CD4-positive, alpha-beta T cell (primary cell): ENCODE measurements at regions not wholly inside any gene's neighbourhood (a gene's known extent, or its start where the extent isn't known, plus 50 kb on each side); places are given as distances from the start of the nearest gene placed in this dataset.

ENCODE experiments used
- ATAC-seq: fragments of 200-7000 bp; cut with Tn5 transposase; one replicate; pipeline ENCODE4 v1.10.0; 2022; ENCODE audit warnings: mild to moderate bottlenecking; ENCODE audit not compliant: poor library complexity
- CTCF ChIA-PET: fragments of 350-600 bp; sonication (Branson Sonifier 250); formaldehyde crosslinking; loops from one replicate; lab custom pipeline; 2021; ENCODE audit warnings: antibody characterized with exemption, inconsistent platforms; lab: Charles Lee
- POLR2A ChIA-PET: fragments of 350-600 bp; sonication (Branson Sonifier 250); formaldehyde crosslinking; loops from one replicate; lab custom pipeline; 2021; ENCODE audit warnings: antibody characterized with exemption, inconsistent platforms; lab: Charles Lee
- DNase-seq, 14 experiments: peaks; one replicate each; pipeline ENCODE4 v3.0.0-alpha.2; 2013 to 2020; ENCODE audit warnings: mixed read lengths in 2 of 14
- H3K27ac ChIP-seq, 2 donors: one replicate each; pipeline versions ENCODE4 v1.5.1 to v1.7.0; 2013; ENCODE audit warnings: low read length in 2 of 2, low read depth in 1 of 2, mild to moderate bottlenecking in 1 of 2
- H3K27me3 ChIP-seq, 2 experiments: 1 replicate in 1 of 2; 2 replicates in 1 of 2; pipeline versions ENCODE4 v1.6.1 to v1.7.0; 2013; ENCODE audit warnings: low read length in 2 of 2, control low read depth in 1 of 2, mild to moderate bottlenecking in 1 of 2, moderate library complexity in 1 of 2; ENCODE audit not compliant: insufficient read depth in 2 of 2, control insufficient read depth in 1 of 2
- H3K36me3 ChIP-seq: one replicate; pipeline ENCODE4 v1.6.1; 2013; ENCODE audit warnings: low read length, control low read depth; ENCODE audit not compliant: insufficient read depth
- H3K4me1 ChIP-seq: one replicate; pipeline ENCODE4 v1.6.1; 2013; ENCODE audit warnings: low read length, control low read depth; ENCODE audit not compliant: insufficient read depth
- H3K4me3 ChIP-seq: one replicate; pipeline ENCODE4 v1.5.1; 2013; ENCODE audit warnings: mild to moderate bottlenecking, low read length, moderate library complexity
- H3K9me3 ChIP-seq, 2 experiments: 1 replicate in 1 of 2; 2 replicates in 1 of 2; pipeline versions ENCODE4 v1.6.1 to v1.7.0; 2013; ENCODE audit warnings: low read length in 2 of 2, mild to moderate bottlenecking in 2 of 2, control low read depth in 1 of 2, moderate library complexity in 1 of 2; ENCODE audit not compliant: control insufficient read depth in 1 of 2, insufficient read depth in 1 of 2
- H3K27ac Mint-ChIP-seq: one replicate; pipeline ENCODE4 v1.8.0; 2020; ENCODE audit warnings: mixed read lengths
- H3K27me3 Mint-ChIP-seq: one replicate; pipeline ENCODE4 v1.8.0; 2021; ENCODE audit warnings: mixed read lengths
- H3K36me3 Mint-ChIP-seq: one replicate; pipeline ENCODE4 v1.8.0; 2021; ENCODE audit warnings: low read depth, mixed read lengths
- H3K4me1 Mint-ChIP-seq: one replicate; pipeline ENCODE4 v1.8.0; 2021; ENCODE audit warnings: low read depth, mixed read lengths
- H3K4me3 Mint-ChIP-seq: one replicate; pipeline ENCODE4 v1.8.0; 2020; ENCODE audit warnings: mild to moderate bottlenecking, mixed read lengths
- H3K9me3 Mint-ChIP-seq: one replicate; pipeline ENCODE4 v1.8.0; 2020; ENCODE audit warnings: mixed read lengths
- CTCF ChIP-seq: fragments of 200-600 bp; IDR thresholded peaks from one replicate; pipeline ENCODE4 v1.8.0; 2022; ENCODE audit warnings: antibody characterized with exemption, mild to moderate bottlenecking
- intact Hi-C, 2 experiments: fragments of 100-400 bp; cut with DNase I in 1 of 2; cut with micrococcal nuclease in 1 of 2; formaldehyde crosslinking; loops; one replicate each; pipeline versions ENCODE4 v1.15.1 to v1.9.0; 2023 to 2025; cut with DNase I, micrococcal nuclease

- no peaks in the 10 kb centered on the region for H3K36me3 Mint-ChIP-seq
- H3K9me3 ChIP-seq = peaks cover 0 to 11% of the 10 kb centered on the region in 2 experiments
- no peak overlapping the region for H3K4me3 Mint-ChIP-seq
- no peaks in the 10 kb centered on the region for H3K4me1 Mint-ChIP-seq
- H3K36me3 ChIP-seq = no peaks in the 10 kb centered on the region
- POLR2A ChIA-PET = no interaction called here
- H3K27me3 Mint-ChIP-seq = no peaks in the 10 kb centered on the region
- H3K4me3 ChIP-seq = no peak overlapping the region
- H3K4me1 ChIP-seq = no peaks in the 10 kb centered on the region
- no peak overlapping the region for H3K27ac Mint-ChIP-seq
- no peak overlapping the region for H3K27ac ChIP-seq
- no peaks in the 10 kb centered on the region for H3K9me3 Mint-ChIP-seq
- ATAC-seq = no peak
- TF ChIP-seq CTCF = no peak
- H3K27me3 ChIP-seq = no peaks in the 10 kb centered on the region
- DNase-seq = no peak
- CTCF ChIA-PET = no interaction called here
- intact Hi-C loops = no loop called here
These were observed 442.0 kb upstream of the ANKRD30A start for GRCh38 chr10:36683421-36683820.

GRCh38 chr10:36681751-36682632 is 443.4 kb upstream of the ANKRD30A start:
- Mint-ChIP-seq H3K4me1 (no peaks in the 10 kb centered on the region), H3K9me3 (no peaks in the 10 kb centered on the region), H3K27me3 (no peaks in the 10 kb centered on the region), H3K36me3 (no peaks in the 10 kb centered on the region), H3K27ac (no peak overlapping the region), H3K4me3 (no peak overlapping the region)
- ChIA-PET POLR2A (no interaction called here), CTCF (no interaction called here)
- Histone ChIP-seq H3K36me3 (no peaks in the 10 kb centered on the region), H3K4me3 (no peak overlapping the region), H3K27me3 (no peaks in the 10 kb centered on the region), H3K27ac (no peak overlapping the region), H3K4me1 (no peaks in the 10 kb centered on the region), H3K9me3 (peaks cover 0 to 11% of the 10 kb centered on the region in 2 experiments)
- intact Hi-C loops = no loop called here
- ATAC-seq (no peak), DNase-seq (no peak)
- TF ChIP-seq CTCF = no peak

GRCh38 chr10:36679554-36679953 is 445.8 kb upstream of the ANKRD30A start:
- POLR2A ChIA-PET = no interaction called here
- H3K4me3 ChIP-seq = no peak overlapping the region
- H3K27ac ChIP-seq = no peak overlapping the region
- no peak overlapping the region for H3K27ac Mint-ChIP-seq
- intact Hi-C loops = no loop called here
- H3K4me3 Mint-ChIP-seq = no peak overlapping the region
- no peak for TF ChIP-seq CTCF
- no peak for ATAC-seq
- peaks cover 7% of the 10 kb centered on the region for H3K9me3 Mint-ChIP-seq
- no peaks in the 10 kb centered on the region for H3K36me3 ChIP-seq
- no peak for DNase-seq
- no peaks in the 10 kb centered on the region for H3K36me3 Mint-ChIP-seq
- H3K27me3 Mint-ChIP-seq = no peaks in the 10 kb centered on the region
- no peaks in the 10 kb centered on the region for H3K4me1 Mint-ChIP-seq
- no peaks in the 10 kb centered on the region for H3K4me1 ChIP-seq
- no peaks in the 10 kb centered on the region for H3K27me3 ChIP-seq
- H3K9me3 ChIP-seq = peaks cover 0 to 11% of the 10 kb centered on the region in 2 experiments
- CTCF ChIA-PET = no interaction called here
